Stomach (tissue), 4 donors: ENCODE measurements at regions not wholly inside any gene's neighbourhood (a gene's known extent, or its start where the extent isn't known, plus 50 kb on each side); places are given as distances from the start of the nearest gene placed in this dataset.

ENCODE experiments used
- CTCF ChIP-seq, 7 experiments: fragments of 450-650 bp in 4 of 7; fragments of 200-600 bp in 3 of 7; sonication (generic) in 3 of 7; IDR thresholded peaks; one replicate each; pipeline ENCODE4 v1.5.1; 2016 to 2019; ENCODE audit warnings: antibody characterized with exemption in 7 of 7, control low read depth in 2 of 7, mild to moderate bottlenecking in 1 of 7
- EP300 ChIP-seq: sonication (generic); formaldehyde crosslinking; IDR thresholded peaks from one replicate; pipeline ENCODE4 v1.6.1; 2017; ENCODE audit warnings: antibody characterized with exemption
- POLR2A ChIP-seq, 4 donors: fragments of 450-650 bp; IDR thresholded peaks; one replicate each; pipeline ENCODE4 v1.6.1; 2016; ENCODE audit warnings: antibody characterized with exemption in 4 of 4, control low read depth in 2 of 4, mild to moderate bottlenecking in 1 of 4, moderate library complexity in 1 of 4

GRCh38 chrX:109926118-109926517 is 76.8 kb upstream of the TMEM164 start:
- no peak for TF ChIP-seq POLR2A (IDR thresholded peaks at IDR 0.05)
- no peak for TF ChIP-seq CTCF (IDR thresholded peaks at IDR 0.05)
- no peak for TF ChIP-seq EP300
